Activated naive CD8-positive, alpha-beta T cell treated with anti-CD3 and anti-CD28 coated beads, Interleukin-2, amount 10 ng/mL, durations not matched to agents 7 days and 5 days (primary cell): ENCODE measurements at regions not wholly inside any gene's neighbourhood (a gene's known extent, or its start where the extent isn't known, plus 50 kb on each side); places are given as distances from the start of the nearest gene placed in this dataset.
"Not testable (repeated sequence)": the region's sequence is repeated elsewhere in the genome, so short reads cannot be mapped to it uniquely, and the experiment has no call there.

Experiments used
- ATAC-seq: fragments of 150-1000 bp; cut with Tn5 transposase; one replicate; pipeline ENCODE4 v1.10.0; 2021; ENCODE audit warnings: low read depth, moderate library complexity
- POLR2A ChIA-PET: fragments of 350-600 bp; sonication (Branson Sonifier 250); formaldehyde crosslinking; loops from one replicate; lab custom pipeline; 2021; ENCODE audit warnings: antibody characterized with exemption; lab: Charles Lee
- DNase-seq: peaks from one replicate; pipeline ENCODE4 v3.0.0; 2021
- H3K27ac Mint-ChIP-seq: one replicate; pipeline ENCODE4 v1.8.0; 2022; ENCODE audit warnings: mild to moderate bottlenecking, mixed read lengths
- H3K27me3 Mint-ChIP-seq: one replicate; pipeline ENCODE4 v1.8.0; 2022; ENCODE audit warnings: mild to moderate bottlenecking, moderate library complexity, mixed read lengths
- H3K36me3 Mint-ChIP-seq: one replicate; pipeline ENCODE4 v1.8.0; 2021; ENCODE audit warnings: mild to moderate bottlenecking, mixed read lengths
- H3K4me1 Mint-ChIP-seq: one replicate; pipeline ENCODE4 v1.8.0; 2021; ENCODE audit warnings: mixed read lengths
- H3K4me3 Mint-ChIP-seq: one replicate; pipeline ENCODE4 v1.8.0; 2022; ENCODE audit warnings: mild to moderate bottlenecking, moderate library complexity, mixed read lengths
- H3K9me3 Mint-ChIP-seq: one replicate; pipeline ENCODE4 v1.8.0; 2021; ENCODE audit warnings: mixed read lengths

DNA sequence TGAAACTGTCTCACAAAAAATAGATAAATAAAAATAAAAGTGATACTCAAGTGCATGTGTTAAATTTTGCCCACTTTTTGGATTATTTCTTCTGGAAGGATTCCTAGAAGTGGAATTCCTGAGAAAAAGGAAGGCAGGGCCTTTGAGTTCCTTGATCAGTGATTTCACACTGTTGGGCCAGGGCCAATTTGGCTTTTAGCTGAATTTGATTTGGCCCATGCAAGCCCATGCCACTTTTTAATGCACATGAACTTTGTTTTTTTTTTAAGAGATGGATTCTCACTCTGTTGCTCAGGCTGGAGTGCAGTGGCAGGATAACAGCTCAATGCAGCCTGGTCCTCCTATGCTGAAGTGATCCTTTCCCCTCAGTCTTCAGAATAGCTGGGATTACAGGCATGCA, 96.3 kb downstream of the TNFRSF13B start:
- H3K4me3 Mint-ChIP-seq: no peak overlapping the region
- H3K27ac Mint-ChIP-seq: no peak overlapping the region
- H3K9me3 Mint-ChIP-seq: peaks cover 3% of the 10 kb centered on the region
- H3K27me3 Mint-ChIP-seq: no peaks in the 10 kb centered on the region
- DNase-seq: no peak
- H3K4me1 Mint-ChIP-seq: no peaks in the 10 kb centered on the region
- no peak for ATAC-seq
- POLR2A ChIA-PET: no interaction called here
- H3K36me3 Mint-ChIP-seq: no peaks in the 10 kb centered on the region

DNA sequence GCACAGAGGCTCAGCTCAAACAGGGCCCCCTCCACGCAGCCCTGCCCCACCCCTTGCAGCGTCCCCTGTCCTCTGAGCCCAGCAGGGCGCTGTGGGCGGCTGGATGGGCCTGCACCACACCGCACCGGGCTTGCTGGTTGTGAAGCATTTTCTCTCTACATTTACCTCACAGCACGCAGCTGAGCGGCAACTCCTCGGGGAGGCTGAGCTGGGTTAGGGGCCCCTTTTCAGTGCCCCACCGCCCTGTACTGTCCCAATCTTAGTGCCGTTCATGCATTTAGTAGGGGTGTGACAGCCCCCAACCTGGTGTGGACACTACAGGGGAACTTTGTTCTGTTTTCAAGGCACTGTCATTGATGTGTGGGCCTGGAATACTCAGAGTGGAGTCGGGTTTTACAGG, 97.7 kb downstream of the TNFRSF13B start:
- H3K27ac Mint-ChIP-seq, POLR2A ChIA-PET, H3K36me3 Mint-ChIP-seq, ATAC-seq, H3K4me1 Mint-ChIP-seq, H3K9me3 Mint-ChIP-seq, H3K4me3 Mint-ChIP-seq, H3K27me3 Mint-ChIP-seq, DNase-seq: not testable (repeated sequence)

- POLR2A ChIA-PET: no interaction called here
- DNase-seq (peak; percentile 62), ATAC-seq (peak; percentile 54)
- H3K4me3 Mint-ChIP-seq: no peak overlapping the region
- no peak overlapping the region for H3K27ac Mint-ChIP-seq
- H3K4me1 Mint-ChIP-seq: no peaks in the 10 kb centered on the region
- H3K36me3 Mint-ChIP-seq: no peaks in the 10 kb centered on the region
- H3K27me3 Mint-ChIP-seq: no peaks in the 10 kb centered on the region
- peaks cover 3% of the 10 kb centered on the region for H3K9me3 Mint-ChIP-seq
Observed at GRCh38 chr17:16873174-16874035, 98.5 kb downstream of the TNFRSF13B start.

DNA sequence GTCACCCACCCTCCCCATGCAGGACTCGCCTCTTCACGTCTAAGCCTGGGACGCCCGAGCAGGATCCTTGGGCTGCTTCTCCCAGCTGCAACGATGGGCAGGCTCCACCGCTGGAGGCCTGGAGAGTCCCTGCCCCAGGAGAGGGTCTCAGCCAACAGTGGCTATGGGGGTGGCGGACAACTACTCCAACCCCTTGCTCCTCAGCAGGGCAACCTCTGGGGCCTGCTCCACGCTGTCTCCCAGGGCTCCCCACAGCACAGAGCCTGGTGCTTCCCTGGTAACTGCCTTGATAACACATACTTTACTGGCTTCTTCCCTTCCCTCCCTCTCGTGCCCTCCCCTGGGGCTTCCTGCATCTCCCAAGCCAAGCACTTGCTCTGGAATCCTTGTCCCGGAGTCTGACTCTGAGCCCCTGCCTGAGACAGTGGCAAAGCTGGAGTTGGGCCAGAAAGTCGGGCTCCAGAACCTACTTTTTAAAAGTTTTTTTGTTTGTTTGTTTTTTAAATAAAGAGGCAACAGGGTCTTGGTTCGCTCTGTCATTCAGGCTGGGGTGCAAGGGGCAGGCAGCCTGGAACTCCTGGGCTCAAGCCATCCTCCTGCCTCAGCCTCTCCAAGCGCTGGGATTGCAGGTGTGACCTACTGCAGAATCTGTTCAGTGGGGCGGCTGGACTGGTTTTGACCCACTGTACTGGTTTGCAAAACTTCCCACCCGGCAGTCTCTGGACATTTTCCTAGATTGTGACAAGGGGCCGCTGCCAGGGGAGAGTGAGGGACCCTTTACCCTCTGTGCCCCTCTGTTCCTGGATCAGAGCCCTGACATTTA, 99.4 kb downstream of the TNFRSF13B start:
- POLR2A ChIA-PET: no interaction called here
- DNase-seq: no peak
- no peak for ATAC-seq
- Mint-ChIP-seq H3K27ac (no peak overlapping the region), H3K4me1 (no peaks in the 10 kb centered on the region), H3K36me3 (no peaks in the 10 kb centered on the region), H3K9me3 (peaks cover 3% of the 10 kb centered on the region), H3K4me3 (no peak overlapping the region), H3K27me3 (no peaks in the 10 kb centered on the region)

DNA sequence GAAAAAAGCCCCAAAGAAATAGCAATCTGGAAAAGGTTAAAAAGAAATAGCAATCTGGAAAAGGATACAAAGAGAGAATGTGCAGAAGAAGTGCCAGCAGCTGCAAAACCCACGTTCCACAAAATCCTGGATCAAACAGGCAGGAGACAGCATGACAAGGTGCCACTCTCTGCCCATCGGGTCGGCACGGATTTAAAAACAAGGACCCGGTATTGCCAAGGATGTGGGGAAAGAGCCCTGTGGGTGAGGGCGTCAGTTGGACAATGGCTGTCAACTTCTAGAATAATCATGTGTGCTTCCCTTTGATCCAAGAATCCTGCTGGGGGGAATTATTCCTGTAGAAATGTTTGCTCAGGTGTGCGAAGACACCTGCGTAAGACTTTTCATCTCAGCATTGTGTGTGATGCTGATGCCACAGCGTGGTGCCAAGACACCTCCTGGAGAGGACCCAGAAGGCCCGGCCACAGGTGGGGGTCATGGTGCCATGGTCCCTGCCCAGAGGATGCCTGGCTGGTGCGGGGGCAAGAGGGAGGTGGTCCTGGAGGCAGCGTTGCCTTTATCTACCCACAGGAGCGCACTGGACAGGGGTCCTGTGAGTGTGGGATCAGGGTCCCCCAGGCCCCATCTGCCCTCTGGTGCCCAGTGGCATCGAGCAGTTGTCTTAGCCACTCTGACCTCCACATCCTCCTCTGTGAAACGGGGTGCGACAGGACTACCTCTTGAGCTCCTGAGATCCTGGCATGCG, 100.3 kb downstream of the TNFRSF13B start:
- POLR2A ChIA-PET, ATAC-seq, H3K9me3 Mint-ChIP-seq, H3K36me3 Mint-ChIP-seq, H3K27ac Mint-ChIP-seq, DNase-seq, H3K4me1 Mint-ChIP-seq, H3K4me3 Mint-ChIP-seq, H3K27me3 Mint-ChIP-seq: not testable (repeated sequence)

- POLR2A ChIA-PET: no interaction called here
- H3K36me3 Mint-ChIP-seq: no peaks in the 10 kb centered on the region
- no peaks in the 10 kb centered on the region for H3K4me1 Mint-ChIP-seq
- H3K4me3 Mint-ChIP-seq: no peak overlapping the region
- ATAC-seq (no peak), DNase-seq (no peak)
- no peaks in the 10 kb centered on the region for H3K9me3 Mint-ChIP-seq
- no peaks in the 10 kb centered on the region for H3K27me3 Mint-ChIP-seq
- H3K27ac Mint-ChIP-seq: no peak overlapping the region
Observed at GRCh38 chr17:16870253-16871245, 101.4 kb downstream of the TNFRSF13B start.

DNA sequence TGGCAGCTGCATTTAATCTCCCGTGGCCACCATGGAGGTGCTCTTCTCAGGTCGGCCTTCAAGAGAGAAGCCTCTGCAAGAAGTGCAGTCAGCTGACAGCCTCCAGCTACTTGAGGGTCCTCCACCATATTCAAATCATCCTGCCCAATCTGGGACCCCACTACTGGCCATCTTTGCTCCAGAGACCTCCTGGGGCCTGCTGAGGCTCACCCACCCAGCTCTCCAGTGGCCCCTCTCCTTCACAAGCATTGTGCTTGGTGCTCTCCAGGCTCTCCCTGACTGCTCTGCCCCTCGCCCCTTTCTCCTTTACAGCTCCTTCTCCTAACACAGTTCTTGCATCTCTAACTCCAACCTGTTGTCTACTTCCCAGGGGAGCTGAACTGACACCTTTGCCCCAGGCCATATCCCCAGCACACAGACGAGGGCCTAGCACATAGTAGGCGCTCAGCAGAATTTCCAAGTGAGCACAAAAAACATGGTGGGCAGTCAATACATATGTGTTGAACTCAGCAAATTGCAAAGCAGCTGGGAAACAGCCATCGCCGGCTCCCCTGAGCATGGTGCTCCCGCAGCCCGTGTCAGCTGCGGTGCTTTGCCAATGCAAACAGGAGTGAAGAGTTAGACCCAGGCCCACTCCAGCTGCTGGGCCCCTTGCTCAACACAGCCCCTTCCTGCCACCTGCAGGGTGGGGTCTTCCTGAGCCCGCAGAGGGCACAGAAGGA, 102.2 kb downstream of the TNFRSF13B start:
- H3K36me3 Mint-ChIP-seq, DNase-seq, H3K9me3 Mint-ChIP-seq, H3K4me1 Mint-ChIP-seq, POLR2A ChIA-PET, ATAC-seq, H3K4me3 Mint-ChIP-seq, H3K27ac Mint-ChIP-seq, H3K27me3 Mint-ChIP-seq: not testable (repeated sequence)

DNA sequence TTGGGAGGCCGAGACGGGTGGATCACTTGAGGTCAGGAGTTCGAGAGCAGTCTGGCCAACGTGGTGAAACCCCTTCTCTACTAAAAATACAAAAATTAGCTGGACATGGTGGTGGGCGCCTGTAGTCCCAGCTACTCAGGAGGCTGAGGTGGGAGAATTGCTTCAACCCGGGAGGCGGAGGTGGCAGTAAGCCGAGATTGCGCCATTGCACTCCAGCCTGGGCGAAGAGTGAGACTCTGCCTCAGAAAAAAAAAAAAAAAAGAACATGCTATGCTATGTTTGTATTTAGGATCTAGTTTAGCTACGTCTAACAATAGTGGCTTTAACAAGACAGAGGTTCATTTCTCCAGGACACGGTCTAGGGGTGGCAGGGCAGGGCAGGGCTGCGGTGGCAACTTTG, 103.3 kb downstream of the TNFRSF13B start:
- H3K9me3 Mint-ChIP-seq, H3K4me1 Mint-ChIP-seq, ATAC-seq, H3K36me3 Mint-ChIP-seq, H3K27me3 Mint-ChIP-seq, DNase-seq, H3K4me3 Mint-ChIP-seq, H3K27ac Mint-ChIP-seq, POLR2A ChIA-PET: not testable (repeated sequence)

DNA sequence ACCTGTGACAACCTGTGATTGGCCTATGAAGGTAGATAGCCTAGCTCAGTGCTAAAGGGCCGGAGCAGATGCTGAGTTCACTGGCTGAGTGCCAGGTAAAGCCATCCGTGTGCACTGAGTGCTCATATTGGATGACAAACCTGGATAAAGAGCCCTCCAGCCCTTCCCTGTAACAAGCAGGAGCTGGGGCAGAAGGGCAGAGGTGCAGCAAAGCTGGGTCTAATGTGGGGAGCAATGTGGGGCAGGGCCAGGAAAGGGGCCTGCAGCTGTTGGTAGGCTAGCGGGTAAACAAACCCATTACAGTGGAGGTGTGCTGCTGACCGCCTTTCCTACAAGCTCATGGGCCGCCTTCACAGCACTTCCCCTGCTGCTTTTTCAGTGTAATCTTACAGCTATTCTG, 104.4 kb downstream of the TNFRSF13B start:
- H3K36me3 Mint-ChIP-seq, ATAC-seq, POLR2A ChIA-PET, H3K27ac Mint-ChIP-seq, DNase-seq, H3K9me3 Mint-ChIP-seq, H3K4me1 Mint-ChIP-seq, H3K4me3 Mint-ChIP-seq, H3K27me3 Mint-ChIP-seq: not testable (repeated sequence)

- H3K4me3 Mint-ChIP-seq: not testable (repeated sequence)
Observed at GRCh38 chr17:16866841-16867240, 105.1 kb downstream of the TNFRSF13B start.

DNA sequence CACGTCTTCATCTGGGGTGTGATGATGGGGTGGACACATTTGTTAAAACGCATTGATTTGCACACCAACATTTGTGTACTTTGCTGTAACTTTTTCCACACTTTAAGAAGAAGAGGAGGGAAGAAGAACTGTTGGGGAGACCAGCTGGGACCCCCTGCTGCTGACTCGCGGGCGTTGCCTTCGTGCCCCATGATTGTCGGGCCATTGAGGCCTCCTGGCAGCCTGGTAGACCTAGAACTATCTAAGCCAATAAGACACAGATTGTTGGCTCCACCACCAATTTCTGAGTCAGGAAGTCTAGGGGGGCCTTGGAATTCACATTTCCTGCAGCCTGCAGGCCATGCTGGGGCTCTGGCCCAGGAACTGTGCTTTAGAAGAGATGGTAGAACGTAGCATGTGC, 105.5 kb downstream of the TNFRSF13B start:
- Mint-ChIP-seq H3K27ac (no peak overlapping the region), H3K9me3 (no peaks in the 10 kb centered on the region), H3K27me3 (no peaks in the 10 kb centered on the region), H3K4me3 (no peak overlapping the region), H3K36me3 (no peaks in the 10 kb centered on the region), H3K4me1 (no peaks in the 10 kb centered on the region)
- ATAC-seq (no peak), DNase-seq (no peak)
- POLR2A ChIA-PET: no interaction called here

More at GRCh38 chr17:16866841-16867240, 105.1 kb downstream of the TNFRSF13B start:
- H3K36me3 Mint-ChIP-seq, H3K27ac Mint-ChIP-seq, H3K4me1 Mint-ChIP-seq, DNase-seq, H3K27me3 Mint-ChIP-seq, ATAC-seq, POLR2A ChIA-PET, H3K9me3 Mint-ChIP-seq: not testable (repeated sequence)

DNA sequence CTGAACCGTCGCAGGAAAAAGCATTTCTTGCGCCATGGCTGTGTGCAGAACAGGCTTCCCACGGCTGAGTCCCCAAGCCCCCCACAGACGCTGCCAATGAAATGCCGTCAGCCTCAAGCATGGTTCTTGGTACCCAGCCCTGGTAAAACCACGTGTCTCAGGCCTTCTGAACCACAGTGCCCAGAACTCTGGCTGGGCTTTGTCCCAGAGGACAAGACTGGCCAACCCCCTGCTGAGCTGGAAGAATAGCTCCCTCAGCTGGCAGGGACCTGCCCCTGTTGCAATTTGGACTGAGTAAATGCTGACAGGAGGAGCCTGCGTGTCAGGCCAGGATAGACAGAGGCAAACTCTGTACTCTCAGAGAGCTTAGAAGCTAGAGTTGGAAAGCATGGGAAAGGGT, 106.2 kb downstream of the TNFRSF13B start:
- ATAC-seq, H3K27ac Mint-ChIP-seq, H3K4me1 Mint-ChIP-seq, H3K9me3 Mint-ChIP-seq, H3K27me3 Mint-ChIP-seq, POLR2A ChIA-PET, H3K36me3 Mint-ChIP-seq, H3K4me3 Mint-ChIP-seq, DNase-seq: not testable (repeated sequence)
